ENCODE measurements at regions not wholly inside any gene's neighbourhood (a gene's known extent, or its start where the extent isn't known, plus 50 kb on each side); places are given as distances from the start of the nearest gene placed in this dataset.

DNA sequence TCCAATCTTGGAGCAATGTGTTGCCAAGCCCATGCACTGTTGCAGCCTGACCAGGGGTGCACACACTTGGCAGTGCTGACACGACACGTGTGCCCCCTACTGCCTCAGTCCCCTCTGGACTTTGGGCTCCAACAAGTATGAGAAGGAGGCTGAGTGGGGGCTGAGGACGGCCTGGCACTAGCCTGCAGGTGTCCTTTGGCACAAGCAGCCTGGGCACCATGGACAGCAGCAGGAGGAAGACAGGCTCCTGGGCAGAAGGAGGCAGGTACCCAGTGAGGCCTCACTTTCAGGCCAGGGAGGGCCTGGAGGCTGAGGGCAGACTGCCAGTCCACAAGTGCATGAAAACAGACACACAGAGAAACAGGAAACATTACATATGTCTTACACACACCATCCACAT, 1702.9 kb upstream of the B3GALT2 start:
- Mint-ChIP-seq H3K4me3 (ENCODE audit: unreplicated experiment) (no peak overlapping the region), H3K36me3 (ENCODE audit: unreplicated experiment) (peaks cover 5% of the 10 kb centered on the region), H3K27ac (ENCODE audit: unreplicated experiment) (no peak overlapping the region), H3K4me1 (ENCODE audit: low read depth, unreplicated experiment) (no peaks in the 10 kb centered on the region), H3K9me3 (ENCODE audit: unreplicated experiment) (peaks cover 4% of the 10 kb centered on the region), H3K27me3 (ENCODE audit: unreplicated experiment) (peaks cover 2% of the 10 kb centered on the region)
- TF ChIP-seq, protein P1, sequence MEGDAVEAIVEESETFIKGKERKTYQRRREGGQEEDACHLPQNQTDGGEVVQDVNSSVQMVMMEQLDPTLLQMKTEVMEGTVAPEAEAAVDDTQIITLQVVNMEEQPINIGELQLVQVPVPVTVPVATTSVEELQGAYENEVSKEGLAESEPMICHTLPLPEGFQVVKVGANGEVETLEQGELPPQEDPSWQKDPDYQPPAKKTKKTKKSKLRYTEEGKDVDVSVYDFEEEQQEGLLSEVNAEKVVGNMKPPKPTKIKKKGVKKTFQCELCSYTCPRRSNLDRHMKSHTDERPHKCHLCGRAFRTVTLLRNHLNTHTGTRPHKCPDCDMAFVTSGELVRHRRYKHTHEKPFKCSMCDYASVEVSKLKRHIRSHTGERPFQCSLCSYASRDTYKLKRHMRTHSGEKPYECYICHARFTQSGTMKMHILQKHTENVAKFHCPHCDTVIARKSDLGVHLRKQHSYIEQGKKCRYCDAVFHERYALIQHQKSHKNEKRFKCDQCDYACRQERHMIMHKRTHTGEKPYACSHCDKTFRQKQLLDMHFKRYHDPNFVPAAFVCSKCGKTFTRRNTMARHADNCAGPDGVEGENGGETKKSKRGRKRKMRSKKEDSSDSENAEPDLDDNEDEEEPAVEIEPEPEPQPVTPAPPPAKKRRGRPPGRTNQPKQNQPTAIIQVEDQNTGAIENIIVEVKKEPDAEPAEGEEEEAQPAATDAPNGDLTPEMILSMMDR (IDR thresholded peaks at IDR 0.05; ENCODE audit: partially characterized antibody, unreplicated experiment), result no peak
- DNase-seq, result no peak

DNA sequence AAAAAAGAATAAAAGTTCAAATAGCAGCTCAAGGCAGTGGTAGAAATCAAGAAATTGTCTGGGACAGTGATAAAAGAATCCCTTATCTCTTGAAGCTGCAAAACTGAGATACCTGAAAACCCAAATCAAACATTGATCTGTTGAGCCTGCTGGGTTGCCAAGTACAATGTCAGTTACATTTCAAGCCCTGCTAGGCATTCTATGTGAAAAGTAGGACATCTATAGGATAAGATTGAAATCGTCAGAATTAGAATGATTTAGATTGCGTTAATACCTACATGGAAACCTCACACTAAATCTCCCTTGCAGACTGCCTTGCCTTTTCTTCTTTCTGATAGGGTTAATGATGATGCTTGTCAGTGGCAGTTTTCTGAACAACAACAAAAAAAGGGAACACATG, 1684.4 kb upstream of the B3GALT2 start:
- Mint-ChIP-seq H3K9me3 (ENCODE audit: unreplicated experiment) (no peaks in the 10 kb centered on the region), H3K36me3 (ENCODE audit: unreplicated experiment) (no peaks in the 10 kb centered on the region), H3K27ac (ENCODE audit: unreplicated experiment) (no peak overlapping the region), H3K4me3 (ENCODE audit: unreplicated experiment) (no peak overlapping the region), H3K27me3 (ENCODE audit: unreplicated experiment) (no peaks in the 10 kb centered on the region), H3K4me1 (ENCODE audit: low read depth, unreplicated experiment) (no peaks in the 10 kb centered on the region)
- TF ChIP-seq, protein P1 (IDR thresholded peaks at IDR 0.05; ENCODE audit: partially characterized antibody, unreplicated experiment), result no peak
- no peak for DNase-seq

DNA sequence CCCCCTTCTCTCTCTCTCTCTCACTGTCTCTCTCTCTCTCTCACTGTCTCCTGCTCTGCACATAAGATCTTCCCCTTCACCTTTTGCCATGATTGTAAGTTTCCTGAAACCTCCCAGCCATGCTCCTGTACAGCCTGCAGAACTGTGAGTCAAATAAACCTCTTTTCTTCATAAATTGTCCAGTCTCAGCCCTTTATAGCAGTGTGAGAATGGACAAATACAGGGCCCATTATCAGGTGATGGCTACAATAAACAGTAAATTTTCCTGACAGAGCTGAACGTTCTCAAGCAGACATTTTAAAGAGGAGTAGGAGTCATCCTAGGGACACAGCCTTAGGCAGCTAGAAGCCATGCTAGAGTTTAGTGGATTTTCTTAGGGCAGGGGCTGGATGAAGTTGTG, 1679.7 kb upstream of the B3GALT2 start:
- DNase-seq, result no peak
- Mint-ChIP-seq H3K27me3 (ENCODE audit: unreplicated experiment) (no peaks in the 10 kb centered on the region), H3K36me3 (ENCODE audit: unreplicated experiment) (no peaks in the 10 kb centered on the region), H3K4me1 (ENCODE audit: low read depth, unreplicated experiment) (no peaks in the 10 kb centered on the region), H3K27ac (ENCODE audit: unreplicated experiment) (no peak overlapping the region), H3K9me3 (ENCODE audit: unreplicated experiment) (no peaks in the 10 kb centered on the region), H3K4me3 (ENCODE audit: unreplicated experiment) (no peak overlapping the region)
- TF ChIP-seq, protein P1 (IDR thresholded peaks at IDR 0.05; ENCODE audit: partially characterized antibody, unreplicated experiment), result no peak

DNA sequence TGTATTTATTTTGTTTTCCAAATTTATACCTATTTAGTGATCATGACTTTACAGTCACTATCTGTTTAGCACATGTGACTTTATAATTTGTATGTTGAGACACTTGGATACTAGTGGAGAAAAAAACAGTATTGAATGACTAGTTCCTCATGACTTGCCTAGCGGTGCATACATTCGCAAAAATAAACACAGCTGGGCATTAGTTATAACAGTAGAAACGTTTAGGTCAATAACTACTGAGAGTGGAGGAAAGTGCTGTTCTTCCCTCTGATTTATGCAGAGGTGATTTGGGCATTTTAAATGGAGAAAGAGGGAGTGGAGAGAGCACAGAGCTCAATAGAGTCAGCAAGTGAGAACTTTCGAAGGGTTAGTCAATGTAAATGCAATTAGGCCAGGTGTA, 1679.0 kb upstream of the B3GALT2 start:
- H3K27ac Mint-ChIP-seq (ENCODE audit: unreplicated experiment), result no peak overlapping the region
- no peaks in the 10 kb centered on the region for H3K9me3 Mint-ChIP-seq (ENCODE audit: unreplicated experiment)
- no peaks in the 10 kb centered on the region for H3K27me3 Mint-ChIP-seq (ENCODE audit: unreplicated experiment)
- TF ChIP-seq, protein P1 (IDR thresholded peaks at IDR 0.05; ENCODE audit: partially characterized antibody, unreplicated experiment), result no peak
- H3K36me3 Mint-ChIP-seq (ENCODE audit: unreplicated experiment), result no peaks in the 10 kb centered on the region
- H3K4me1 Mint-ChIP-seq (ENCODE audit: low read depth, unreplicated experiment), result no peaks in the 10 kb centered on the region
- H3K4me3 Mint-ChIP-seq (ENCODE audit: unreplicated experiment), result no peak overlapping the region
- no peak for DNase-seq

DNA sequence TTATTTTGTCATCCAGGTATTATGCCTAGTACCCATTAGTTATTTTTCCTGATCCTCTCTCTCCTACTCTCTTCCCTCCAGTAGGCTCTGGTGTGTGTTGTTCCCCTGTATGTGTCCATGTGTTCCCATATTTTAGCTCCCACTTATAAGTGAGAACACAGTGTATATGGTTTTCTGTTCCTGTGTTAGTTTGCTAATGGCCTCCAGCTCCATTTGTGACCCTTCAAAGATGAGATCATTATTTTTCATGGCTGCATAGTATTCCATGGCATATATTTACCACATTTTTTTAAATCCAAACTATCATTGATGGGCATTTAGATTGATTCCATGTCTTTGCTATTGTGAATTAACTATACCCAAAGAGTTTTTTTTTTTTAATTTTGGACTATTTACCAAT, 1675.7 kb upstream of the B3GALT2 start:
- no peak for DNase-seq
- H3K27ac Mint-ChIP-seq (ENCODE audit: unreplicated experiment), result no peak overlapping the region
- H3K9me3 Mint-ChIP-seq (ENCODE audit: unreplicated experiment), result no peaks in the 10 kb centered on the region
- TF ChIP-seq, protein P1 (IDR thresholded peaks at IDR 0.05; ENCODE audit: partially characterized antibody, unreplicated experiment), result no peak
- H3K27me3 Mint-ChIP-seq (ENCODE audit: unreplicated experiment), result no peaks in the 10 kb centered on the region
- H3K36me3 Mint-ChIP-seq (ENCODE audit: unreplicated experiment), result no peaks in the 10 kb centered on the region
- H3K4me1 Mint-ChIP-seq (ENCODE audit: low read depth, unreplicated experiment), result no peaks in the 10 kb centered on the region
- H3K4me3 Mint-ChIP-seq (ENCODE audit: unreplicated experiment), result no peak overlapping the region
